Stomach smooth muscle (tissue), 2 donors: ENCODE measurements at regions not wholly inside any gene's neighbourhood (a gene's known extent, or its start where the extent isn't known, plus 50 kb on each side); places are given as distances from the start of the nearest gene placed in this dataset.
"Not testable (repeated sequence)": the region's sequence is repeated elsewhere in the genome, so short reads cannot be mapped to it uniquely, and the experiment has no call there.

Source experiments
- H3K27ac ChIP-seq: one replicate; pipeline ENCODE4 v1.7.0; 2013; ENCODE audit warnings: mild to moderate bottlenecking, low read length, inconsistent platforms
- H3K27me3 ChIP-seq, 2 donors: one replicate each; pipeline ENCODE4 v1.7.0; 2013; ENCODE audit warnings: low read length in 2 of 2; ENCODE audit not compliant: insufficient read depth in 2 of 2, control insufficient read depth in 1 of 2
- H3K36me3 ChIP-seq, 2 donors: one replicate each; pipeline ENCODE4 v1.7.0; 2013; ENCODE audit warnings: low read length in 2 of 2; ENCODE audit not compliant: control insufficient read depth in 2 of 2, insufficient read depth in 2 of 2
- H3K4me1 ChIP-seq: one replicate; pipeline ENCODE4 v1.7.0; 2013; ENCODE audit warnings: low read length; ENCODE audit not compliant: control insufficient read depth, insufficient read depth
- H3K4me3 ChIP-seq, 2 donors: one replicate each; pipeline ENCODE4 v1.7.0; 2013; ENCODE audit warnings: low read length in 2 of 2
- H3K9ac ChIP-seq, 2 donors: one replicate each; pipeline ENCODE4 v1.7.0; 2013; ENCODE audit warnings: low read length in 2 of 2, mild to moderate bottlenecking in 1 of 2
- H3K9me3 ChIP-seq, 2 donors: one replicate each; pipeline ENCODE4 v1.7.0; 2013; ENCODE audit warnings: low read length in 2 of 2; ENCODE audit not compliant: control insufficient read depth in 2 of 2
- donor health status: healthy.
- donor health status: Pancreatic carcinoma.

DNA sequence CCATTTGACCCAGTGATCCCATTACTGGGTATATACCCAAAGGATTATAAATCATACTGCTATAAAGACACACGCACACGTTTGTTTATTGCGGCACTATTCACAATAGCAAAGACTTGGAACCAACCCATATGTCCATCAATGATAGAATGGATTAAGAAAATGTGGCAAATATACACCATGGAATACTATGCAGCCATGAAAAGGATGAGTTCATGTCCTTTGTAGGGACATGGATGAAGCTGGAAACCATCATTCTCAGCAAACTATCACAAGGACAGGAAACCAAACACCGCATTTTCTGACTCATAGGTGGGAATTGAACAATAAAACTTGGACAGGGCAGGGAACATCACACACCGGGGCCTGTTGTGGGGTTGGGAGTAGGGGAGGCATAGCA lies 213.9 kb downstream of the S1PR1 start:
- not testable (repeated sequence) for H3K9ac ChIP-seq, H3K4me1 ChIP-seq, H3K4me3 ChIP-seq, H3K36me3 ChIP-seq, H3K9me3 ChIP-seq, H3K27ac ChIP-seq, H3K27me3 ChIP-seq

GRCh38 chr1:101451888-101452287 lies 215.1 kb downstream of the S1PR1 start:
- Histone ChIP-seq H3K4me1 (no peaks in the 10 kb centered on the region), H3K9ac (no peak overlapping the region), H3K27ac (no peak overlapping the region), H3K27me3 (no peaks in the 10 kb centered on the region), H3K4me3 (no peak overlapping the region), H3K9me3 (peaks cover 0 to 2% of the 10 kb centered on the region in 2 donors), H3K36me3 (no peaks in the 10 kb centered on the region)

GRCh38 chr1:101452825-101453224 lies 216.0 kb downstream of the S1PR1 start:
- Histone ChIP-seq H3K4me3 (no peak overlapping the region), H3K36me3 (no peaks in the 10 kb centered on the region), H3K9ac (no peak overlapping the region), H3K9me3 (peaks cover 0 to 2% of the 10 kb centered on the region in 2 donors), H3K27ac (no peak overlapping the region), H3K27me3 (no peaks in the 10 kb centered on the region), H3K4me1 (no peaks in the 10 kb centered on the region)

GRCh38 chr1:101453844-101454243 lies 217.0 kb downstream of the S1PR1 start:
- H3K27ac ChIP-seq, result no peak overlapping the region
- H3K9ac ChIP-seq, result no peak overlapping the region
- H3K27me3 ChIP-seq, result no peaks in the 10 kb centered on the region
- peaks cover 0 to 2% of the 10 kb centered on the region in 2 donors for H3K9me3 ChIP-seq
- no peaks in the 10 kb centered on the region for H3K36me3 ChIP-seq
- no peak overlapping the region for H3K4me3 ChIP-seq
- H3K4me1 ChIP-seq, result no peaks in the 10 kb centered on the region

DNA sequence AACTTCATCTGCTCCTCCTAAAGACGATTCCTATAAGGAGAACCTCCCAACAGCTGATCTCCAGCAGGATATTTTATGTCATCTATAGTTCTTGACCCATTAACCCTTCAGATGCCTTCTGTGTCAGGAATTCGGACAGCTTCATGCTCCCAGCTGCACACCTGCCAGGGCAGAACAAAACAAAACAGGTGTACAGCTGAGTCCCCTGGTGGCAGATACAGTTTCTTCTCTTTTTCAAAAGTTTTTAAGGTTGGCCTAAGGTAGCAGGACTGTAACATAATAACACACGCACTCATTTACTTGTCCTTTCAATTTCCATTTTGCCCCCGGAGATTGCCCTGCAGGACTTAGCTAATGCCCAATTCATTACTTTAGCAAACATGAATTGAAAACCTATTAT lies 218.3 kb downstream of the S1PR1 start:
- H3K27me3 ChIP-seq, result no peaks in the 10 kb centered on the region
- no peak overlapping the region for H3K4me3 ChIP-seq
- H3K4me1 ChIP-seq, result no peaks in the 10 kb centered on the region
- H3K9ac ChIP-seq, result no peak overlapping the region
- no peak overlapping the region for H3K27ac ChIP-seq
- no peaks in the 10 kb centered on the region for H3K9me3 ChIP-seq
- no peaks in the 10 kb centered on the region for H3K36me3 ChIP-seq

DNA sequence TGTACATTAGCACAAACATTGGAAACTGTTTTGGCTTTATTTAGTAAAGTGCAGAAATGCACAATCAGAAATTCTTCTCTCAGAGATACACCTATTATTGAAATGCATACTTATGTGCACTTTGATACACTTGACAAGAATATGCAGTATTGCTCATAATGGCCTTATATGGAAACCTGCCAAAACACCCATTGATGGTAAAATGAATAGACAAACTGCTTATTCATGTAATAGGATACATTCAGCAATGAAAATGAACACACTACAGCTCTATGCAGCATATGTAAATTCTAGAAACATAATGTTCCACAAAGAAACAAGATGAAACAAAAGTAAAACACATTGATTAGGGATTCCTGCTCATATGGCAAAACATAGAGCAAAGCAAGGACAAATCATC lies 223.9 kb downstream of the S1PR1 start:
- Histone ChIP-seq H3K4me3 (no peak overlapping the region), H3K36me3 (no peaks in the 10 kb centered on the region), H3K4me1 (no peaks in the 10 kb centered on the region), H3K9ac (no peak overlapping the region), H3K27ac (no peak overlapping the region), H3K27me3 (no peaks in the 10 kb centered on the region), H3K9me3 (no peaks in the 10 kb centered on the region)

DNA sequence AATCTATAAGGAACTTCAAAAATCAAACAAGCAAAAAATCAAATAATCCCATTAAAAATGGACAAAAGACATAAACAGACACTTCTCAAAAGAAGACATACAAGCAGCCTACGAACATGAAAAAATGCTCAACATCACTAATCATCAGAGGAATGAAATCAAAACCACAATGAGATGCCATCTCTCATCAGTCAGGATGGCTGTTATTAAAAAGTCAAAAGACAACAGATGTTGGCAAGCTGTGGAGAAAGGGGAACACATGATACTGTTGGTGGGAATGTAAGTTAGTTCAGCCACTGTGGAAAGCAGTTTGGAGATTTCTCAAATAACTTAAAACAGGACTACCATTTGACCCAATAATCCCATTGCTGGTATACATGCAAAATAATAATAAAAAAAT lies 226.4 kb downstream of the S1PR1 start:
- Histone ChIP-seq H3K36me3 (no peaks in the 10 kb centered on the region), H3K9me3 (no peaks in the 10 kb centered on the region), H3K27ac (no peak overlapping the region), H3K9ac (no peak overlapping the region), H3K4me1 (no peaks in the 10 kb centered on the region), H3K4me3 (no peak overlapping the region), H3K27me3 (no peaks in the 10 kb centered on the region)

- H3K27ac ChIP-seq, result no peak overlapping the region
- H3K36me3 ChIP-seq, result no peaks in the 10 kb centered on the region
- no peaks in the 10 kb centered on the region for H3K9me3 ChIP-seq
- no peak overlapping the region for H3K9ac ChIP-seq
- H3K4me1 ChIP-seq, result no peaks in the 10 kb centered on the region
- no peak overlapping the region for H3K4me3 ChIP-seq
- no peaks in the 10 kb centered on the region for H3K27me3 ChIP-seq
Measured at GRCh38 chr1:101465941-101466340, 229.1 kb downstream of the S1PR1 start.

DNA sequence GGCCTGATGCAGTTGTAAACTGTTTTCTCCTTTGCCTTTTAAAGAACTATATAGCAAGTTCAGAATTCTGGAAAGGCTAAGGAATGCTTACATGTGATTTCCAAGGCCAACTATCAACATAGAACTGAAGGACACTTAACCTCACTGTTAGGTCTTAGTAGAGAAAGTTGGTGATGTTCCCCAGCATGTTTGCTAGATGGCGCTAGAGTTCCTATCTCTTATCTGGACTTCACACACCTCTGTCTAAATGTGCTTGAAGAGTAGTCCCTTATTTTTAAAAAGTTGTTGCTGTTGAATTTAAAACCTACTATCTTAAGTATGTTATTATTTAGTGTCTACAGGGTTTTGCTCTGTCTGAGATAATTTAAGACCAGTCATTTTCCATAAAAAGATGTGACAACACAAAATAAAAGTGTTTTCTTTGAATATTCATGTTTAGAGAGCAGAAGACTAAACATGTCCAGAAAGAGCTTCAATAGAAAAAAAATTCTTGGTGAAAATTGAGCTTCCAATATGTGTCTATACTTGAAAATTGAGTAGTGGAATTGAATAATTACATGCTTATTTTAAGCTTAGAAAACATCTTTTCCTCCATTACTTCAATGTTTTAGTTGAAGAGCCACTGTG lies 237.3 kb downstream of the S1PR1 start:
- Histone ChIP-seq H3K27ac (no peak overlapping the region), H3K9me3 (peaks cover 3 to 4% of the 10 kb centered on the region in 2 donors), H3K4me3 (no peak overlapping the region), H3K9ac (no peak overlapping the region), H3K27me3 (no peaks in the 10 kb centered on the region), H3K36me3 (no peaks in the 10 kb centered on the region), H3K4me1 (no peaks in the 10 kb centered on the region)

DNA sequence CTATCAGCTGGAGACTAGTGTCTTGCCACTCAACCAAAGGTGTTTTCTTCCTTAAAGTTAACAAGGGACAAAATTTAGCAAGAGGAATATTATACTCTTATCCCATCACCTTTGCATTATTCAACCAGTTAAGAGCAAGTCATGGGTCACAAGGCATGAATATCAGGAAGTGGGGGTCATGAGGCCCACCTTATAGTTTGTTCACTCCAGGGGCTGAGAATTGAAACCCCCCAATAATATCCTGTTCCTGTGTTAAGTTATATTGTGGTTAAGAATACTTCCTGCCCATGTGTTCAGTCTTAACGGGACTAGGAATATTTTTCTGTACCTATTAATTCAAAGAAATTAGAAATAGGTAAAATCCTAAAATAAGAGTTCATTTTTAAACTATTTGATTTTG lies 239.7 kb downstream of the S1PR1 start:
- Histone ChIP-seq H3K4me3 (no peak overlapping the region), H3K4me1 (no peaks in the 10 kb centered on the region), H3K36me3 (no peaks in the 10 kb centered on the region), H3K27me3 (no peaks in the 10 kb centered on the region), H3K27ac (no peak overlapping the region), H3K9me3 (peaks cover 3 to 4% of the 10 kb centered on the region in 2 donors), H3K9ac (no peak overlapping the region)

- no peak overlapping the region for H3K27ac ChIP-seq
- no peak overlapping the region for H3K4me3 ChIP-seq
- H3K4me1 ChIP-seq, result no peaks in the 10 kb centered on the region
- no peak overlapping the region for H3K9ac ChIP-seq
- no peaks in the 10 kb centered on the region for H3K36me3 ChIP-seq
- no peaks in the 10 kb centered on the region for H3K9me3 ChIP-seq
- H3K27me3 ChIP-seq, result no peaks in the 10 kb centered on the region
Measured at GRCh38 chr1:101479945-101480344, 243.1 kb downstream of the S1PR1 start.
